Heart left ventricle (tissue), 16 donors: ENCODE measurements at regions not wholly inside any gene's neighbourhood (a gene's known extent, or its start where the extent isn't known, plus 50 kb on each side); places are given as distances from the start of the nearest gene placed in this dataset.

Experiments used
- ATAC-seq, 4 donors: fragments of 200-7000 bp; cut with Tn5 transposase; one replicate each; pipeline ENCODE4 v1.9.1; 2020 to 2022; ENCODE audit warnings: moderate library complexity in 4 of 4, mild to moderate bottlenecking in 3 of 4, moderate number of reproducible peaks in 1 of 4
- DNase-seq, 5 donors: peaks; one replicate each; pipeline ENCODE4 v3.0.0-alpha.2; 2020
- H3K27ac ChIP-seq, 12 donors: fragments of 200-600 bp; sonication (generic) in 4 of 12; one replicate each; pipeline versions ENCODE4 v1.5.0 to v1.8.0; 2016 to 2022; ENCODE audit warnings: mild to moderate bottlenecking in 2 of 12
- H3K27me3 ChIP-seq, 9 donors: fragments of 200-600 bp; sonication (generic) in 2 of 9; one replicate each; pipeline versions ENCODE4 v1.5.1 to v1.8.0; 2016 to 2022; ENCODE audit warnings: mild to moderate bottlenecking in 3 of 9
- H3K36me3 ChIP-seq, 9 donors: fragments of 200-600 bp; sonication (generic) in 2 of 9; one replicate each; pipeline versions ENCODE4 v1.5.0 to v1.8.0; 2018 to 2022; ENCODE audit warnings: mild to moderate bottlenecking in 2 of 9
- H3K4me1 ChIP-seq, 12 donors: fragments of 200-600 bp; sonication (generic) in 4 of 12; one replicate each; pipeline versions ENCODE4 v1.5.0 to v1.8.0; 2016 to 2022; ENCODE audit warnings: mild to moderate bottlenecking in 3 of 12
- H3K4me3 ChIP-seq, 12 donors: fragments of 200-600 bp; sonication (generic) in 4 of 12; one replicate each; pipeline versions ENCODE4 v1.5.0 to v1.8.0; 2017 to 2022; ENCODE audit warnings: mild to moderate bottlenecking in 9 of 12, moderate library complexity in 4 of 12
- H3K9me3 ChIP-seq, 12 donors: fragments of 200-600 bp; sonication (generic) in 4 of 12; one replicate each; pipeline versions ENCODE4 v1.5.0 to v1.8.0; 2016 to 2022; ENCODE audit warnings: mild to moderate bottlenecking in 1 of 12
- CTCF ChIP-seq, 12 donors: fragments of 200-600 bp; sonication (generic) in 4 of 12; IDR thresholded peaks; one replicate each; pipeline versions ENCODE4 v1.5.0 to v1.8.0; 2018 to 2022; ENCODE audit warnings: antibody characterized with exemption in 12 of 12, mild to moderate bottlenecking in 5 of 12
- POLR2A ChIP-seq, 2 donors: fragments of 450-650 bp; IDR thresholded peaks; one replicate each; pipeline ENCODE4 v1.6.1; 2017; ENCODE audit warnings: antibody characterized with exemption in 2 of 2, mild to moderate bottlenecking in 2 of 2, moderate library complexity in 2 of 2
- WGBS, 4 donors: extraction: QIAGEN DNeasy Blood & Tissue Kit in 2 of 4; methylation state at CpG; one replicate each; pipeline versions ENCODE4 v1.1.5 to v1.1.7; 2013 to 2018; 5-methylcytosine and 5-hydroxymethylcytosine counted together
- intact Hi-C, 10 donors: fragments of 100-400 bp; cut with DNase I; formaldehyde crosslinking; loops; one replicate each; pipeline versions ENCODE4 v1.11.1 to v1.14.2; 2022
- donor health status: ischemic (EF 13 %, LVEDD 7.1; RV severe dilation, severe dysfunction).
- donor health status: healthy with polysubstance abuse.
- donor health status: DM: no; HTN: yes; CAD: no.
- donor health status: DM: no; HTN: no; CAD: no.
- donor health status: ischemic (EF 25% LVEDD 6.9; RV normal size, moderate dysfunction).
- donor health status: ischemic (EF 25% LVEDD 5.7; RV mildly dilated, moderate dysfunction).
- donor health status: healthy.
- donor health status: DM: yes; HTN: yes; CAD: no.
- donor health status: ischemic (EF 35%, LVEDD 5.7; RV mildly dilated, moderate dysfunction).
- donor health status: nonischemic (EF 11% LVEDD 7.7; RV severe dilation, severe dysfunction).
- donor health status: DM: yes; HTN: yes; CAD: no.
- donor health status: PGD.
- donor health status: ischemic (EF 29% LVEDD 5.4; RV normal size, mild dysfunction).
- donor health status: nonischemic (EF 23%, LVEDD 6.1; RV moderate dilation, normal function).

DNA sequence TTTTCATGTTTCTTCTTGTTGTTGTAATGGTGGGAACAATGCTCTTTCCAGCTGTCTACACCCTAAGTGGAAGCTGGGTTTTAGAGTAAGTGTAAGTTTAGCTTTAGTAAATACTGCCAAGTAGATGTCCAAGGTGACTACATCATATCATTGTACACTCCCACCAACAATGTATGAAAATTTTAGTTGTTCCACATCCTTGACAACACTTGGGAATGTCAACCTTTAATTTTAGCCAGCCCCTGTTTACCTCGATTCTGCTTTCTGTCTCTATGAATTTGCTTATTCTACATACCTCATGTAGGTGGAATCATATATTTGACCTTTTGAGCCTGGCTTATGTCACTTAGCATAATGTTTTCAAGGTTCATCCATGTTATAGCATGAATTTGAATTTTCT, 93.0 kb downstream of the MTPAP start:
- WGBS, 4 donors: 87 to 94% (median 91%) methylated on average over 1 of the region's 1 CpG
- Histone ChIP-seq H3K27ac (no peak overlapping the region), H3K36me3 (no peaks in the 10 kb centered on the region), H3K9me3 (peaks cover 0 to 28% (median 6%) of the 10 kb centered on the region in 12 donors), H3K27me3 (no peaks in the 10 kb centered on the region), H3K4me1 (no peaks in the 10 kb centered on the region), H3K4me3 (no peak overlapping the region)
- intact Hi-C loops: no loop called here
- ATAC-seq: no peak
- no peak for DNase-seq
- no peak for TF ChIP-seq POLR2A (IDR thresholded peaks at IDR 0.05)
- no peak for TF ChIP-seq CTCF (IDR thresholded peaks at IDR 0.05)

- intact Hi-C loops: no loop called here
- Histone ChIP-seq H3K9me3 (peaks cover 0 to 28% (median 6%) of the 10 kb centered on the region in 12 donors), H3K36me3 (no peaks in the 10 kb centered on the region), H3K27me3 (no peaks in the 10 kb centered on the region), H3K27ac (no peak overlapping the region), H3K4me3 (no peak overlapping the region), H3K4me1 (no peaks in the 10 kb centered on the region)
- TF ChIP-seq CTCF (IDR thresholded peaks at IDR 0.05) (no peak), POLR2A (IDR thresholded peaks at IDR 0.05) (no peak)
- no peak for ATAC-seq
- 43 to 63% (median 50%) methylated on average over 1 of the region's 1 CpG for WGBS, 4 donors
- DNase-seq: no peak
These were observed 94.2 kb downstream of the MTPAP start for GRCh38 chr10:30254926-30255325.

DNA sequence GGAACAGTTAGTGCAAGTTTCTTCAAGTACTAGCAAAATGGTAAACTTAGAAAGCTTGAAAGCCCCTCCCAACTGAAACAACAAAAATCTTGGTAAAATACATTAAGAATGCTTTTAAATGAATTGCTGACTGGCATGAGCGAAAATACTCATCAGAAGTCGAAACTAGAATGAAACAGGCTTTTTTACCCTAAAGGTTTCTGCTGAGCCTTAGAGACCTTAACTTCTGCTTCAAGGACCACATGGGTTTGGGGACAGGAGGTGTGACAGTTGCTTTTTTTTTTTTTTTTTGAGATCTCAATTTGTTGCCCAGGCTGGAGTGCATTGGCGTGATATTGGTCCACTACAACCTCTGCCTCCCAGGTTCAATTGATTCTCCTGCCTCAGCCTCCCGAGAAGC, 100.3 kb downstream of the MTPAP start:
- intact Hi-C loops: no loop called here
- Histone ChIP-seq H3K4me3 (no peak overlapping the region), H3K4me1 (no peaks in the 10 kb centered on the region), H3K27ac (no peak overlapping the region), H3K27me3 (no peaks in the 10 kb centered on the region), H3K9me3 (peaks cover 0 to 20% (median 6%) of the 10 kb centered on the region in 12 donors), H3K36me3 (no peaks in the 10 kb centered on the region)
- ATAC-seq (no peak), DNase-seq (no peak)
- no peak for TF ChIP-seq CTCF (IDR thresholded peaks at IDR 0.05)
- no peak for TF ChIP-seq POLR2A (IDR thresholded peaks at IDR 0.05)
- WGBS, 4 donors: 86 to 99% (median 97%) methylated on average over 4 of the region's 4 CpGs

DNA sequence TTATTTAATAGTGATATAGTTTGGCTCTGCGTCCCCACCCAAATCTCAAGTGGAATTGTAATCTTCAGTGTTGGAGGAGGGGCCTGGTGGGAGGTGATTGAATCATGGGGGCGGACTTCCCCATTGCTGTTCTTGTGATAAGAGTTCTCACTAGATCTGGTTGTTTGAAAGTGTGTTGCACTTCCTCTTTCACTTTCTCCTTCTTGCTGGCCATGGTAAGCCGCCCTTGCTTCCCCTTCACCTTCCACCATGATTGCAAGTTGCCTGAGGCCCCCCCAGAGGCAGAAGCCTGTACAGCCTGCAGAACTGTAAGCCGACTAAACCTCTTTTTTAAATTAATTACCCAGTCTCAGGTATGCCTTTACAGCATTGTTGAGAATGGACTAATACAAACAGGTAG, 101.4 kb downstream of the MTPAP start:
- no peak for TF ChIP-seq POLR2A (IDR thresholded peaks at IDR 0.05)
- TF ChIP-seq CTCF (IDR thresholded peaks at IDR 0.05): no peak
- Histone ChIP-seq H3K27ac (no peak overlapping the region), H3K36me3 (no peaks in the 10 kb centered on the region), H3K27me3 (no peaks in the 10 kb centered on the region), H3K4me3 (no peak overlapping the region), H3K4me1 (no peaks in the 10 kb centered on the region), H3K9me3 (peaks cover 0 to 10% (median 0%) of the 10 kb centered on the region in 12 donors)
- ATAC-seq (no peak), DNase-seq (no peak)
- 87 to 96% (median 91%) methylated on average over 4 of the region's 4 CpGs for WGBS, 4 donors
- intact Hi-C loops: no loop called here
